HCT116 (cell line): ENCODE measurements at regions not wholly inside any gene's neighbourhood (a gene's known extent, or its start where the extent isn't known, plus 50 kb on each side); places are given as distances from the start of the nearest gene placed in this dataset.

Source experiments
- ATAC-seq: fragments of 200-7000 bp; cut with Tn5 transposase; 2 replicates; pipeline ENCODE4 v1.9.1; 2020; ENCODE audit warnings: mild to moderate bottlenecking, moderate library complexity
- BruUV-seq: library from RNA; stranded (reverse); fragments of 400-500 nt; replicated peaks from 2 replicates; lab custom pipeline; 2021; lab: Mats Ljungman, UMichigan
- CTCF ChIA-PET: fragments of 300-600 bp; sonication (Branson Sonifier 250); formaldehyde crosslinking; loops from one replicate; lab custom pipeline; 2021; ENCODE audit warnings: antibody characterized with exemption; lab: Charles Lee
- POLR2A ChIA-PET: fragments of 300-600, 350-600 bp; sonication (Branson Sonifier 250); formaldehyde crosslinking; loops from one replicate; lab custom pipeline; 2021; ENCODE audit warnings: antibody characterized with exemption; lab: Charles Lee
- RAD21 ChIA-PET, 2 experiments: fragments of 300-600 bp; sonication (Branson Sonifier 250); formaldehyde crosslinking; loops; one replicate each; lab custom pipeline; 2023; ENCODE audit warnings: low total read pairs in 2 of 2; ENCODE audit not compliant: uncharacterized antibody in 2 of 2, unreplicated experiment in 2 of 2, low non-redundant PET in 1 of 2; lab: Charles Lee
- DNase-seq: peaks from one replicate; pipeline ENCODE4 v3.0.0-alpha.2; 2010; ENCODE audit warnings: low read depth, low spot score
- H2AFZ ChIP-seq: fragments of 200-600 bp; shearing (Covaris generic), sonication (generic); 2 replicates; pipeline ENCODE4 v1.6.1; 2017; ENCODE audit warnings: low read depth, mixed run types, mixed read lengths, antibody characterized with exemption, low read length; ENCODE audit not compliant: poor library complexity, severe bottlenecking
- H3K27ac ChIP-seq: 2 replicates; pipeline ENCODE4 v1.5.1; 2012; ENCODE audit warnings: low read depth, low read length
- H3K27me3 ChIP-seq: fragments of 200-600 bp; sonication (generic); 2 replicates; pipeline ENCODE4 v1.6.1; 2016; ENCODE audit warnings: mixed run types, low read length, mixed read lengths; ENCODE audit not compliant: insufficient read depth
- H3K36me3 ChIP-seq, 2 experiments: fragments of 200-500 bp in 1 of 2; fragments of 200-600 bp in 1 of 2; sonication (Bioruptor generic) in 1 of 2; sonication (generic) in 1 of 2; 2 replicates each; pipeline versions ENCODE4 v1.5.1 to v1.6.1; 2014 to 2016; ENCODE audit warnings: low read length in 2 of 2, inconsistent platforms in 1 of 2, mixed read lengths in 1 of 2, mixed run types in 1 of 2; ENCODE audit not compliant: insufficient read depth in 2 of 2, control insufficient read depth in 1 of 2
- H3K4me1 ChIP-seq, 2 experiments: fragments of 200-600 bp in 1 of 2; sonication (generic) in 1 of 2; 2 replicates each; pipeline versions ENCODE4 v1.5.1 to v1.6.1; 2012 to 2017; ENCODE audit warnings: low read length in 2 of 2, inconsistent platforms in 1 of 2, mild to moderate bottlenecking in 1 of 2, mixed read lengths in 1 of 2, mixed run types in 1 of 2, moderate library complexity in 1 of 2; ENCODE audit not compliant: insufficient read depth in 2 of 2, control insufficient read depth in 1 of 2
- H3K4me2 ChIP-seq: fragments of 200-600 bp; sonication (generic); 2 replicates; pipeline ENCODE4 v1.6.1; 2017; ENCODE audit warnings: mixed run types, low read length, mixed read lengths
- H3K4me3 ChIP-seq, 2 experiments: fragments of 200-600 bp in 1 of 2; sonication (generic) in 1 of 2; replicated peaks in 1 of 2; 2 replicates each; pipeline ENCODE4 v1.5.1; 2011 to 2016; ENCODE audit warnings: low read length in 2 of 2, control low read depth in 1 of 2, low read depth in 1 of 2, mild to moderate bottlenecking in 1 of 2, mixed read lengths in 1 of 2, mixed run types in 1 of 2
- H3K79me2 ChIP-seq: fragments of 200-600 bp; sonication (generic); 2 replicates; pipeline ENCODE4 v1.6.1; 2017; ENCODE audit warnings: mild to moderate bottlenecking, mixed run types, low read length, moderate library complexity, mixed read lengths; ENCODE audit not compliant: insufficient read depth
- H3K9ac ChIP-seq: fragments of 200-600 bp; sonication (generic); 2 replicates; pipeline ENCODE4 v1.6.1; 2016; ENCODE audit warnings: low read length, mixed read lengths
- H3K9me2 ChIP-seq: fragments of 200-600 bp; sonication (generic), shearing (Covaris generic); 2 replicates; pipeline ENCODE4 v1.6.1; 2017; ENCODE audit warnings: mixed run types, mild to moderate bottlenecking, moderate library complexity; ENCODE audit not compliant: insufficient read depth
- H3K9me3 ChIP-seq, 2 experiments: fragments of 200-500 bp in 1 of 2; fragments of 200-600 bp in 1 of 2; sonication (Bioruptor generic) in 1 of 2; sonication (generic) in 1 of 2; 2 replicates each; pipeline ENCODE4 v1.6.1; 2014 to 2017; ENCODE audit warnings: low read length in 2 of 2, mixed read lengths in 2 of 2, inconsistent platforms in 1 of 2, low read depth in 1 of 2, mild to moderate bottlenecking in 1 of 2, mixed run types in 1 of 2, moderate library complexity in 1 of 2; ENCODE audit not compliant: control insufficient read depth in 1 of 2, insufficient read depth in 1 of 2
- H4K20me1 ChIP-seq: fragments of 200-600 bp; sonication (generic), shearing (Covaris generic); 2 replicates; pipeline ENCODE4 v1.6.1; 2017; ENCODE audit warnings: mixed run types, mild to moderate bottlenecking, moderate library complexity; ENCODE audit not compliant: insufficient read depth
- JUND ChIP-seq: IDR thresholded peaks from 2 replicates; pipeline ENCODE4 v1.6.1; 2012
- intact Hi-C: fragments of 100-400 bp; cut with micrococcal nuclease; formaldehyde crosslinking; loops from 2 replicates; pipeline ENCODE4 v1.10.0; 2022
- TF ChIP-seq, protein P1 (sequence below), 3 experiments: fragments of 200-600 bp in 1 of 3; sonication (generic) in 1 of 3; IDR thresholded peaks in 2 of 3; conservative IDR thresholded peaks in 1 of 3; 2 replicates each; pipeline ENCODE4 v1.5.1; 2012 to 2017; ENCODE audit warnings: low read depth in 2 of 3, low read length in 2 of 3, antibody characterized with exemption in 1 of 3, borderline replicate concordance in 1 of 3, control low read depth in 1 of 3, mild to moderate bottlenecking in 1 of 3, mixed read lengths in 1 of 3, mixed run types in 1 of 3, moderate library complexity in 1 of 3; ENCODE audit not compliant: insufficient read depth in 1 of 3
- TF ChIP-seq, protein P2 (sequence below): IDR thresholded peaks from 2 replicates; pipeline ENCODE4 v1.6.1; 2012
- TF ChIP-seq, protein P3 (sequence below): IDR thresholded peaks from 2 replicates; pipeline ENCODE4 v1.6.1; 2012
- TF ChIP-seq, protein P4 (sequence below): IDR thresholded peaks from 2 replicates; pipeline ENCODE4 v1.6.1; 2012; ENCODE audit warnings: low read depth

DNA sequence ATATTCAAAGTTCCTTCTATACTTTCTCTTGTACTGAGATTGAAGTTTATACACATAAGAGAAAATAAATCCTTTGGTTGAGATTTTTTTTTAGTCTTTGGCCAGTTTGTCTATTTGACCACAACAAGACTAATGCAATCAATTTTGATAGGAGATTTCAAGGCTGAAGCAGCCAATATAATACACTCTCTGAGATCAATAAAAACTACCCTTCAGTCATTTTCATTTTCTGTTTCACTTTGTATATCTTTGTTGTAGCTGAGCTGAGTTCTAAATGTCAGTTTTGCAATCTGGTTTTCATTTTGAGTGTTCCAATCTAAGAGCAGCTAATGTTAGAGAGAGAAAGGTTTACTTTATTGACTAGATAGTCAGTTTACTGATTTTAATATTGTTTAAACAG, 623.8 kb upstream of the ROBO1 start (continued):
- TF ChIP-seq, protein P1, sequence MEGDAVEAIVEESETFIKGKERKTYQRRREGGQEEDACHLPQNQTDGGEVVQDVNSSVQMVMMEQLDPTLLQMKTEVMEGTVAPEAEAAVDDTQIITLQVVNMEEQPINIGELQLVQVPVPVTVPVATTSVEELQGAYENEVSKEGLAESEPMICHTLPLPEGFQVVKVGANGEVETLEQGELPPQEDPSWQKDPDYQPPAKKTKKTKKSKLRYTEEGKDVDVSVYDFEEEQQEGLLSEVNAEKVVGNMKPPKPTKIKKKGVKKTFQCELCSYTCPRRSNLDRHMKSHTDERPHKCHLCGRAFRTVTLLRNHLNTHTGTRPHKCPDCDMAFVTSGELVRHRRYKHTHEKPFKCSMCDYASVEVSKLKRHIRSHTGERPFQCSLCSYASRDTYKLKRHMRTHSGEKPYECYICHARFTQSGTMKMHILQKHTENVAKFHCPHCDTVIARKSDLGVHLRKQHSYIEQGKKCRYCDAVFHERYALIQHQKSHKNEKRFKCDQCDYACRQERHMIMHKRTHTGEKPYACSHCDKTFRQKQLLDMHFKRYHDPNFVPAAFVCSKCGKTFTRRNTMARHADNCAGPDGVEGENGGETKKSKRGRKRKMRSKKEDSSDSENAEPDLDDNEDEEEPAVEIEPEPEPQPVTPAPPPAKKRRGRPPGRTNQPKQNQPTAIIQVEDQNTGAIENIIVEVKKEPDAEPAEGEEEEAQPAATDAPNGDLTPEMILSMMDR (IDR thresholded peaks at IDR 0.05 in 2 of 3, conservative IDR thresholded peaks at IDR 0.05 in 1 of 3; ENCODE audit: borderline replicate concordance in 1 of 3, insufficient read depth in 1 of 3, low read depth in 2 of 3, low read length in 2 of 3), result no peak
- TF ChIP-seq, protein P2, sequence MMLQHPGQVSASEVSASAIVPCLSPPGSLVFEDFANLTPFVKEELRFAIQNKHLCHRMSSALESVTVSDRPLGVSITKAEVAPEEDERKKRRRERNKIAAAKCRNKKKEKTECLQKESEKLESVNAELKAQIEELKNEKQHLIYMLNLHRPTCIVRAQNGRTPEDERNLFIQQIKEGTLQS, result no peak
- TF ChIP-seq, protein P3, sequence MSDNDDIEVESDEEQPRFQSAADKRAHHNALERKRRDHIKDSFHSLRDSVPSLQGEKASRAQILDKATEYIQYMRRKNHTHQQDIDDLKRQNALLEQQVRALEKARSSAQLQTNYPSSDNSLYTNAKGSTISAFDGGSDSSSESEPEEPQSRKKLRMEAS, result no peak
- TF ChIP-seq JUND, result no peak

DNA sequence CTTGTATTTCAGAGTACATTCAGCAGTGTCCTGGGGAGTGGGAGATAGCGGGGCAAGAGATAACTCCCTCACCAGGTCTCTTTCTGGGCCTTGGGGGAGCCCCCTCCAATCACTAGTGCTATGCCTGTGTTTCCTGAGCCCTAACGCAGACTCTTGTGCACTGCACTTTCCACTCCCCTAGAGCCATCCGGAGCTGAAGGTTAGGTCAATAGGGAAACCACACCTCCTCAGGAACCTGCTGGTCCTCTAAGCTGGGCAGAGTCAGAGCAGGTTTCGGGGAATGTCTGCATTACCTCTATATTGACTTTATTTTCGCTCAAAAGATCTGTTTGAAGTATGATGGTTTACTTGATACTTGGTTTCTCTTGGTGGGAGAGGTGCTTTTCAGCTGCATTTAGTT, 617.0 kb upstream of the ROBO1 start:
- no peaks in the 10 kb centered on the region for H3K79me2 ChIP-seq
- RAD21 ChIA-PET, result no interaction called here
- DNase-seq, result no peak

More for the DNA sequence above, 617.0 kb upstream of the ROBO1 start:
- Histone ChIP-seq H3K9me2 (no peaks in the 10 kb centered on the region), H3K9ac (no peak overlapping the region), H3K27ac (no peak overlapping the region), H3K9me3 (peaks cover 8 to 22% of the 10 kb centered on the region in 2 experiments; a peak in 3 of 4 replicates), H3K4me2 (no peak overlapping the region), H3K36me3 (no peaks in the 10 kb centered on the region), H2AFZ (no peak overlapping the region), H4K20me1 (no peaks in the 10 kb centered on the region), H3K4me1 (no peaks in the 10 kb centered on the region), H3K4me3 (no peak overlapping the region), H3K27me3 (no peaks in the 10 kb centered on the region)
- ChIA-PET CTCF (no interaction called here), POLR2A (no interaction called here)
- intact Hi-C loops, result no loop called here
- TF ChIP-seq, protein P4, sequence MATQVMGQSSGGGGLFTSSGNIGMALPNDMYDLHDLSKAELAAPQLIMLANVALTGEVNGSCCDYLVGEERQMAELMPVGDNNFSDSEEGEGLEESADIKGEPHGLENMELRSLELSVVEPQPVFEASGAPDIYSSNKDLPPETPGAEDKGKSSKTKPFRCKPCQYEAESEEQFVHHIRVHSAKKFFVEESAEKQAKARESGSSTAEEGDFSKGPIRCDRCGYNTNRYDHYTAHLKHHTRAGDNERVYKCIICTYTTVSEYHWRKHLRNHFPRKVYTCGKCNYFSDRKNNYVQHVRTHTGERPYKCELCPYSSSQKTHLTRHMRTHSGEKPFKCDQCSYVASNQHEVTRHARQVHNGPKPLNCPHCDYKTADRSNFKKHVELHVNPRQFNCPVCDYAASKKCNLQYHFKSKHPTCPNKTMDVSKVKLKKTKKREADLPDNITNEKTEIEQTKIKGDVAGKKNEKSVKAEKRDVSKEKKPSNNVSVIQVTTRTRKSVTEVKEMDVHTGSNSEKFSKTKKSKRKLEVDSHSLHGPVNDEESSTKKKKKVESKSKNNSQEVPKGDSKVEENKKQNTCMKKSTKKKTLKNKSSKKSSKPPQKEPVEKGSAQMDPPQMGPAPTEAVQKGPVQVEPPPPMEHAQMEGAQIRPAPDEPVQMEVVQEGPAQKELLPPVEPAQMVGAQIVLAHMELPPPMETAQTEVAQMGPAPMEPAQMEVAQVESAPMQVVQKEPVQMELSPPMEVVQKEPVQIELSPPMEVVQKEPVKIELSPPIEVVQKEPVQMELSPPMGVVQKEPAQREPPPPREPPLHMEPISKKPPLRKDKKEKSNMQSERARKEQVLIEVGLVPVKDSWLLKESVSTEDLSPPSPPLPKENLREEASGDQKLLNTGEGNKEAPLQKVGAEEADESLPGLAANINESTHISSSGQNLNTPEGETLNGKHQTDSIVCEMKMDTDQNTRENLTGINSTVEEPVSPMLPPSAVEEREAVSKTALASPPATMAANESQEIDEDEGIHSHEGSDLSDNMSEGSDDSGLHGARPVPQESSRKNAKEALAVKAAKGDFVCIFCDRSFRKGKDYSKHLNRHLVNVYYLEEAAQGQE, result no peak
- ATAC-seq, result no peak
- BruUV-seq, result no TSS peak
